ENCODE measurements at regions not wholly inside any gene's neighbourhood (a gene's known extent, or its start where the extent isn't known, plus 50 kb on each side); places are given as distances from the start of the nearest gene placed in this dataset.

DNA sequence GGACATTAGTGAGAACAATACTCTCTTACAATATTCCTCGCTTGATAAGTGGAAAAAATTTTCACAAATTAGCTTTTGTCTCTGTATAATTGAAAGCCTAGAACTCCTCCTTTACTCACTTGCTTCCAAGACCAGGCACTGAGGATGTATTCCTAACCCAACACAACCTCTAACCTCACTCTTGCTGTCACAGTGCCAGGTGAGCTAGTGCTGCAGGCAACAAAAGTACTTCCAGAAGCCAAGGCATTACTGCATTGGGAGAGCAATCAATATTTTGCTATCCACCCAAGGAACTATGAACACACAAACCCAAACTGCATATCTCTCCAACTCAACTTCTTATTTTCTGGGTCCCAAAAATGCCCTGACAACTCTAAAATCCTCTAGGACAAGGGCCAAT lies 1081.0 kb downstream of the VRK1 start:
- no peak for DNase-seq (ENCODE audit: low spot score)
- WGBS = 100% methylated on average over 1 of the region's 1 CpG
- intact Hi-C loops (cut with DNase I) = no loop called here
- H3K27me3 ChIP-seq (replicated peaks; ENCODE audit: insufficient read depth) = no peaks in the 10 kb centered on the region
- no peak overlapping the region for H3K4me3 ChIP-seq
- H3K36me3 ChIP-seq = no peaks in the 10 kb centered on the region
- no peak overlapping the region for H3K27ac ChIP-seq
- no peaks in the 10 kb centered on the region for H3K4me1 ChIP-seq (replicated peaks)
- TF ChIP-seq, protein P1, sequence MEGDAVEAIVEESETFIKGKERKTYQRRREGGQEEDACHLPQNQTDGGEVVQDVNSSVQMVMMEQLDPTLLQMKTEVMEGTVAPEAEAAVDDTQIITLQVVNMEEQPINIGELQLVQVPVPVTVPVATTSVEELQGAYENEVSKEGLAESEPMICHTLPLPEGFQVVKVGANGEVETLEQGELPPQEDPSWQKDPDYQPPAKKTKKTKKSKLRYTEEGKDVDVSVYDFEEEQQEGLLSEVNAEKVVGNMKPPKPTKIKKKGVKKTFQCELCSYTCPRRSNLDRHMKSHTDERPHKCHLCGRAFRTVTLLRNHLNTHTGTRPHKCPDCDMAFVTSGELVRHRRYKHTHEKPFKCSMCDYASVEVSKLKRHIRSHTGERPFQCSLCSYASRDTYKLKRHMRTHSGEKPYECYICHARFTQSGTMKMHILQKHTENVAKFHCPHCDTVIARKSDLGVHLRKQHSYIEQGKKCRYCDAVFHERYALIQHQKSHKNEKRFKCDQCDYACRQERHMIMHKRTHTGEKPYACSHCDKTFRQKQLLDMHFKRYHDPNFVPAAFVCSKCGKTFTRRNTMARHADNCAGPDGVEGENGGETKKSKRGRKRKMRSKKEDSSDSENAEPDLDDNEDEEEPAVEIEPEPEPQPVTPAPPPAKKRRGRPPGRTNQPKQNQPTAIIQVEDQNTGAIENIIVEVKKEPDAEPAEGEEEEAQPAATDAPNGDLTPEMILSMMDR (IDR thresholded peaks at IDR 0.05) = no peak
- TF ChIP-seq POLR2AphosphoS5 (IDR thresholded peaks at IDR 0.05) (no peak), POLR2A (IDR thresholded peaks at IDR 0.05) (no peak)
- H3K9me3 ChIP-seq = no peaks in the 10 kb centered on the region

DNA sequence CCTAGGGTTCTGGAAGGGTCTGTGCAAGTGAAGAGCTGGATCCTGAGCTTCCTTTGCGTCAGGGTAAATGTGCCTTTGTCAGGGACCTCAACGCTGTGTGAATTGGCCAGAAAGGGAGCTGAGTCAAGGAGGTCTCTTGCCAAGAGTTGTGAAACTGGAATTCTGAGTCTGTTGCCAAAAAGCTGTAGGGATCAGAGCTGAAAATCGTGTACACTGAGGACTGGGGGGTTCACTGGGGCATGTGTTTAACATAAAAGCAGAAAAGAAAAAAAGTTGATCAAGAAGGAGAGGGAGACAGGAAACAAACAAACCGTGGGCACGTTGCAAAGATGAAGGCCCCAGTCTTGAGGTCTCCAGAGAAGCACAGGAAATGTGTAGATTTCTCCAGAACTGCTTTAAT lies 1081.5 kb downstream of the VRK1 start:
- peak; percentile 6 for DNase-seq (ENCODE audit: low spot score)

DNA sequence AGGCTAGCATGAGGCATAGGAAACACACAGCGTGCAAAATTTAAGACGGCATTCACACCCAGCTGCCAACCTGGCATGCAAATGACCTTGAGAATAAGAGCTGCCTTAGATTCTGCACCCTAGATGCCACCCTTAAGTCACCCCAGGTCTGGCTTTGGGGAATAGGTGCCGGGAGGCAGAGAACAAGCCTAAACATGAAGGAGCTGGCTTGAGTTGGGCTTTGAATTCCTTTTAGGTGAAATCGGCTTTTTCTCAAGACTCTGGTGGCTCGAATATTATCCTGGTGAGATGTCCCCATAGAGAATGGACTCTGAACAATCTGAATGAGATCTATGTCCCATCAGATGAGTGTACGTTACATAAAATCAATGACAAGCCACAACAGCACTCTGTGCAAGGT lies 1090.5 kb downstream of the VRK1 start:
- DNase-seq (ENCODE audit: low spot score) = no peak
- intact Hi-C loops (cut with DNase I) = no loop called here
- no peak overlapping the region for H3K4me3 ChIP-seq
- H3K36me3 ChIP-seq = no peaks in the 10 kb centered on the region
- WGBS = 57% methylated on average over 6 of the region's 6 CpGs
- no peaks in the 10 kb centered on the region for H3K27me3 ChIP-seq (replicated peaks; ENCODE audit: insufficient read depth)
- no peak for TF ChIP-seq POLR2AphosphoS5 (IDR thresholded peaks at IDR 0.05)
- TF ChIP-seq POLR2A (IDR thresholded peaks at IDR 0.05) = no peak
- TF ChIP-seq, protein P1 (IDR thresholded peaks at IDR 0.05) = no peak
- H3K4me1 ChIP-seq (replicated peaks) = no peaks in the 10 kb centered on the region
- no peaks in the 10 kb centered on the region for H3K9me3 ChIP-seq
- H3K27ac ChIP-seq = no peak overlapping the region

More for the DNA sequence above, 1081.5 kb downstream of the VRK1 start:
- Histone ChIP-seq H3K4me1 (replicated peaks) (no peaks in the 10 kb centered on the region), H3K27ac (no peak overlapping the region), H3K27me3 (replicated peaks; ENCODE audit: insufficient read depth) (no peaks in the 10 kb centered on the region), H3K36me3 (no peaks in the 10 kb centered on the region), H3K9me3 (no peaks in the 10 kb centered on the region), H3K4me3 (no peak overlapping the region)
- intact Hi-C loops (cut with DNase I) = no loop called here
- no peak for TF ChIP-seq POLR2AphosphoS5 (IDR thresholded peaks at IDR 0.05)
- TF ChIP-seq, protein P1 (IDR thresholded peaks at IDR 0.05) = no peak
- no peak for TF ChIP-seq POLR2A (IDR thresholded peaks at IDR 0.05)
- 18% methylated on average over 5 of the region's 5 CpGs for WGBS

DNA sequence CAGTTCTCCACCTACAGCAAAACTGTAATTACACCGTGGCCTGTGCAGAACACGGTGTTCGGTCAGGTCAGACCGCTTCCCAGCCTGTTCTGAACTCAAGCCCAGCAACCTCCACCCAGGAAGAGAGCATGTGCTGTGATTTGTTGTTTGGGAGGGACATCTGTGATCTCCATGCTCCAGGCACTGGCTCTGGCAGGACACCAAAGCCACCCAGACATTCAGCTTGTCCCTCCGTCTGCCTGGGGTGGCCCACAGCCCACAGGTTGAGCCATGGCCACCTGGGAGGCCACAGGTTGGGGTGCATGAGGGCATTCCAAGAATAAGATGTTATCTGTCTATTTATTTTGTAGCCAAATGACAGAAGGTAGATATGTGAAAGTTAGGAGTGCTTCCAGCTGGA lies 1091.1 kb downstream of the VRK1 start:
- Histone ChIP-seq H3K27me3 (replicated peaks; ENCODE audit: insufficient read depth) (no peaks in the 10 kb centered on the region), H3K4me1 (replicated peaks) (no peaks in the 10 kb centered on the region), H3K27ac (no peak overlapping the region), H3K9me3 (no peaks in the 10 kb centered on the region), H3K36me3 (no peaks in the 10 kb centered on the region), H3K4me3 (no peak overlapping the region)
- intact Hi-C loops (cut with DNase I) = no loop called here
- TF ChIP-seq POLR2A (IDR thresholded peaks at IDR 0.05) (no peak), POLR2AphosphoS5 (IDR thresholded peaks at IDR 0.05) (no peak)
- TF ChIP-seq, protein P1 (IDR thresholded peaks at IDR 0.05) = no peak
- DNase-seq (ENCODE audit: low spot score) = no peak
- WGBS = 89% methylated on average over 3 of the region's 5 CpGs

DNA sequence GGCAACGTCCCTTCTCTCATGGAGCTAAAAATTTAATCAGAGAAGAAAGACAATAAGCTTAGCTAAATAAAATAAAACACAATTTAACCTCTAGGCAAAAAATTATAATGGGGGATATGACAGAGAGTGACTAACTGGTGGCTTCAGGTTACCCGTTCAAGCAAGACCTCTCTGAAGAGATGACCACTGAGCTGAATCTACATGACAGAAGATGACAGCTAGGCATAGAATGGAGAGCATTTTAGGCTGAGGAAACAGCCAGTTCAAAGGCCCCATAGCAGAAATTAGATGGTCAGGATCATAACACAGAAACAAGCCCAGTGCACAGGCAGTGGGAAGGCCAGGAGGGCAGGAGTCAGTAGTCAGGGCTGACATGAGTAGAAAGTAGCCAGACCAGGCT lies 1094.3 kb downstream of the VRK1 start:
- no peaks in the 10 kb centered on the region for H3K4me1 ChIP-seq (replicated peaks)
- H3K36me3 ChIP-seq = no peaks in the 10 kb centered on the region
- WGBS = 67% methylated on average over 2 of the region's 2 CpGs
- no peak overlapping the region for H3K27ac ChIP-seq
- intact Hi-C loops (cut with DNase I) = no loop called here
- no peak for DNase-seq (ENCODE audit: low spot score)
- TF ChIP-seq, protein P1 (IDR thresholded peaks at IDR 0.05) = no peak
- TF ChIP-seq POLR2AphosphoS5 (IDR thresholded peaks at IDR 0.05) = no peak
- no peak for TF ChIP-seq POLR2A (IDR thresholded peaks at IDR 0.05)
- H3K9me3 ChIP-seq = no peaks in the 10 kb centered on the region
- no peaks in the 10 kb centered on the region for H3K27me3 ChIP-seq (replicated peaks; ENCODE audit: insufficient read depth)
- no peak overlapping the region for H3K4me3 ChIP-seq

Measured in prostate gland (tissue), 2 donors.